SK-N-SH (cell line): ENCODE measurements at regions not wholly inside any gene's neighbourhood (a gene's known extent, or its start where the extent isn't known, plus 50 kb on each side); places are given as distances from the start of the nearest gene placed in this dataset.

ENCODE experiments used
- CTCF ChIA-PET: fragments of 300-600, 350-600 bp; formaldehyde crosslinking; extraction: SDS; loops from one replicate; lab custom pipeline; 2021; lab: Yijun Ruan, JAX
- POLR2A ChIA-PET: fragments of 350-600 bp; sonication (Branson Sonifier 250); formaldehyde crosslinking; extraction: SDS; loops from one replicate; lab custom pipeline; 2020; ENCODE audit warnings: antibody characterized with exemption, inconsistent platforms; lab: Yijun Ruan, JAX
- DNase-seq: peaks from one replicate; pipeline ENCODE4 v3.0.0; 2012
- H2AFZ ChIP-seq: fragments of 200-600 bp; sonication (generic); 2 replicates; pipeline ENCODE4 v1.8.1; 2016; ENCODE audit warnings: antibody characterized with exemption, mild to moderate bottlenecking, low read depth
- H3F3A ChIP-seq: fragments of 200-600 bp; sonication (generic); replicated peaks from 2 replicates; pipeline ENCODE3; 2016; ENCODE audit warnings: antibody characterized with exemption, mild to moderate bottlenecking; ENCODE audit not compliant: insufficient read depth
- H3K27ac ChIP-seq, 2 experiments: fragments of 200-500 bp in 1 of 2; fragments of 200-600 bp in 1 of 2; sonication (Bioruptor generic) in 1 of 2; sonication (generic), shearing (Covaris generic) in 1 of 2; 2 replicates each; pipeline versions ENCODE4 v1.5.1 to v1.6.1; 2014 to 2016; ENCODE audit warnings: low read depth in 2 of 2, inconsistent platforms in 1 of 2, low read length in 1 of 2, mild to moderate bottlenecking in 1 of 2, mixed read lengths in 1 of 2
- H3K27me3 ChIP-seq: fragments of 200-600 bp; sonication (generic), shearing (Covaris generic); 2 replicates; pipeline ENCODE4 v1.6.1; 2016; ENCODE audit warnings: mixed run types; ENCODE audit not compliant: insufficient read depth
- H3K36me3 ChIP-seq, 2 experiments: fragments of 200-500 bp in 1 of 2; fragments of 200-600 bp in 1 of 2; sonication (Bioruptor generic) in 1 of 2; sonication (generic) in 1 of 2; replicated peaks in 1 of 2; 2 replicates each; pipeline versions ENCODE3 to v1.5.1; 2014 to 2016; ENCODE audit warnings: low read length in 1 of 2, mild to moderate bottlenecking in 1 of 2; ENCODE audit not compliant: insufficient read depth in 2 of 2, control insufficient read depth in 1 of 2
- H3K4me1 ChIP-seq, 2 experiments: fragments of 200-500 bp in 1 of 2; fragments of 200-600 bp in 1 of 2; sonication (Bioruptor generic) in 1 of 2; sonication (generic), shearing (Covaris generic) in 1 of 2; 2 replicates each; pipeline versions ENCODE4 v1.5.1 to v1.6.1; 2014 to 2016; ENCODE audit warnings: low read depth in 1 of 2, low read length in 1 of 2, mixed run types in 1 of 2; ENCODE audit not compliant: insufficient read depth in 2 of 2, control insufficient read depth in 1 of 2
- H3K4me2 ChIP-seq: fragments of 200-600 bp; sonication (generic), shearing (Covaris generic); 2 replicates; pipeline ENCODE4 v1.6.1; 2017; ENCODE audit warnings: mixed run types
- H3K4me3 ChIP-seq, 2 experiments: fragments of 200-500 bp in 1 of 2; fragments of 200-600 bp in 1 of 2; sonication (Bioruptor generic) in 1 of 2; sonication (generic), shearing (Covaris generic) in 1 of 2; 2 replicates each; pipeline versions ENCODE4 v1.5.1 to v1.8.1; 2014 to 2016; ENCODE audit warnings: low read depth in 2 of 2, inconsistent platforms in 1 of 2, low read length in 1 of 2, mild to moderate bottlenecking in 1 of 2, mixed read lengths in 1 of 2, moderate library complexity in 1 of 2
- H3K79me2 ChIP-seq: fragments of 200-600 bp; sonication (generic); 2 replicates; pipeline ENCODE4 v1.8.1; 2017; ENCODE audit warnings: mild to moderate bottlenecking; ENCODE audit not compliant: insufficient read depth
- H3K9ac ChIP-seq: fragments of 200-600 bp; sonication (generic); 2 replicates; pipeline ENCODE4 v1.6.1; 2017; ENCODE audit warnings: mixed run types
- H3K9me2 ChIP-seq: fragments of 200-600 bp; sonication (generic); 2 replicates; pipeline ENCODE4 v1.6.1; 2017; ENCODE audit warnings: mixed run types
- H3K9me3 ChIP-seq: fragments of 200-600 bp; sonication (generic); 2 replicates; pipeline ENCODE4 v1.6.1; 2017; ENCODE audit warnings: mixed run types, mild to moderate bottlenecking, moderate library complexity
- H4K20me1 ChIP-seq: fragments of 200-600 bp; sonication (generic); 2 replicates; pipeline ENCODE4 v1.6.1; 2017; ENCODE audit warnings: mild to moderate bottlenecking, mixed run types; ENCODE audit not compliant: insufficient read depth
- CHD2 ChIP-seq: fragments of 150-350 bp; IDR thresholded peaks from 2 replicates; pipeline ENCODE4 v1.6.1; 2018; ENCODE audit warnings: low read length; ENCODE audit not compliant: partially characterized antibody
- EP300 ChIP-seq, 2 experiments: IDR thresholded peaks; 2 replicates each; pipeline versions ENCODE4 v1.4.0 to v1.6.1; 2012; ENCODE audit warnings: borderline replicate concordance in 1 of 2, low read depth in 1 of 2, low read length in 1 of 2
- FOSL2 ChIP-seq: IDR thresholded peaks from 2 replicates; pipeline ENCODE4 v1.4.0; 2012; ENCODE audit warnings: low read depth, mild to moderate bottlenecking, moderate library complexity, borderline replicate concordance
- FOXJ3 ChIP-seq: sonication (generic); formaldehyde crosslinking; IDR thresholded peaks from 2 replicates; pipeline ENCODE4 v1.5.1; 2020; ENCODE audit warnings: mild to moderate bottlenecking, missing genetic modification reagents
- GABPA ChIP-seq: IDR thresholded peaks from 2 replicates; pipeline ENCODE4 v1.4.0; 2012; ENCODE audit warnings: low read depth, mild to moderate bottlenecking
- GATA2 ChIP-seq: sonication (generic); formaldehyde crosslinking; IDR thresholded peaks from 2 replicates; pipeline ENCODE4 v1.5.0; 2020; ENCODE audit warnings: mild to moderate bottlenecking, missing genetic modification reagents
- IRF3 ChIP-seq: fragments of 150-350 bp; IDR thresholded peaks from 2 replicates; pipeline ENCODE4 v1.6.1; 2016; ENCODE audit warnings: mild to moderate bottlenecking, low read depth, low read length
- JUND ChIP-seq: IDR thresholded peaks from 2 replicates; pipeline ENCODE4 v1.4.0; 2012
- MEF2A ChIP-seq: IDR thresholded peaks from 2 replicates; pipeline ENCODE4 v1.4.0; 2012; ENCODE audit warnings: low read depth, borderline replicate concordance
- NRF1 ChIP-seq: IDR thresholded peaks from 2 replicates; pipeline ENCODE4 v1.6.1; 2012; ENCODE audit warnings: low read depth, mild to moderate bottlenecking, low read length
- PBX3 ChIP-seq: IDR thresholded peaks from 2 replicates; pipeline ENCODE4; 2012
- RAD21 ChIP-seq: IDR thresholded peaks from 2 replicates; pipeline ENCODE4 v1.6.1; 2012; ENCODE audit warnings: mild to moderate bottlenecking, low read length
- RCOR1 ChIP-seq: fragments of 150-350 bp; IDR thresholded peaks from 2 replicates; pipeline ENCODE4 v1.6.1; 2017; ENCODE audit warnings: antibody characterized with exemption, low read length
- REST ChIP-seq: IDR thresholded peaks from 2 replicates; pipeline ENCODE4 v1.6.1; 2012; ENCODE audit warnings: mild to moderate bottlenecking, low read depth, low read length, moderate library complexity
- RFX5 ChIP-seq: IDR thresholded peaks from 2 replicates; pipeline ENCODE4 v1.6.1; 2012; ENCODE audit warnings: mild to moderate bottlenecking, improper control_type of control experiment, low read length
- RXRA ChIP-seq: IDR thresholded peaks from 2 replicates; pipeline ENCODE4 v1.4.0; 2012; ENCODE audit warnings: low read depth, mild to moderate bottlenecking, borderline replicate concordance
- TEAD4 ChIP-seq: IDR thresholded peaks from 2 replicates; pipeline ENCODE4 v1.4.0; 2012; ENCODE audit warnings: mild to moderate bottlenecking, borderline replicate concordance; ENCODE audit not compliant: insufficient read depth
- USF1 ChIP-seq: IDR thresholded peaks from 2 replicates; pipeline ENCODE4 v1.4.0; 2012; ENCODE audit warnings: low read depth, borderline replicate concordance
- YY1 ChIP-seq: IDR thresholded peaks from 2 replicates; pipeline ENCODE4 v1.4.0; 2012; ENCODE audit warnings: low read depth, mild to moderate bottlenecking
- ZBTB33 ChIP-seq: IDR thresholded peaks from 2 replicates; pipeline ENCODE4 v1.4.0; 2012; ENCODE audit warnings: low read depth, borderline replicate concordance
- WGBS: methylation state at CpG from one replicate; pipeline ENCODE4 v1.1.6; 2017; ENCODE audit warnings: low lambda C conversion rate; 5-methylcytosine and 5-hydroxymethylcytosine counted together

- TF ChIP-seq GABPA = no peak
- no peak for TF ChIP-seq REST
- no peak for TF ChIP-seq MEF2A
- no peak for TF ChIP-seq RAD21
- peak; percentile 31; the same call in 1 of the 2 replicates for TF ChIP-seq JUND
- TF ChIP-seq IRF3 = no peak
- TF ChIP-seq FOSL2 = peak; percentile 63; the same call in 1 of the 2 replicates
- TF ChIP-seq NRF1 = no peak
- no peak for TF ChIP-seq CHD2
- TF ChIP-seq RXRA = no peak
- TF ChIP-seq EP300 (IDR thresholded peaks at IDR 0.05; ENCODE audit: borderline replicate concordance in 1 of 2, low read depth in 1 of 2, low read length in 1 of 2) = peak in 1 of 2 experiments; percentile 40; a peak in 1 of 4 replicates
- TF ChIP-seq YY1 = no peak
- no peak for TF ChIP-seq USF1
- TF ChIP-seq RCOR1 = no peak
- no peak for TF ChIP-seq ZBTB33
- no peak for TF ChIP-seq GATA2 (CRISPR knock-in tag)
- no peak for TF ChIP-seq PBX3
- TF ChIP-seq RFX5 = no peak
- no peak for TF ChIP-seq FOXJ3 (CRISPR knock-in tag)
- TF ChIP-seq TEAD4 = no peak
- TF ChIP-seq, all 33 proteins: peak for 3
- Histone ChIP-seq H3K27ac (no peak overlapping the region), H3K9me3 (no peaks in the 10 kb centered on the region), H3F3A (no peaks in the 10 kb centered on the region), H3K4me1 (peaks cover 0 to 7% of the 10 kb centered on the region in 2 experiments; a peak in 1 of 4 replicates), H3K79me2 (no peaks in the 10 kb centered on the region), H3K9me2 (no peaks in the 10 kb centered on the region), H3K36me3 (no peaks in the 10 kb centered on the region), H2AFZ (no peak overlapping the region), H4K20me1 (no peaks in the 10 kb centered on the region), H3K4me2 (no peak overlapping the region), H3K9ac (no peak overlapping the region), H3K27me3 (no peaks in the 10 kb centered on the region; the same call in 1 of the 2 replicates), H3K4me3 (no peak overlapping the region)
- DNase-seq = no peak
- ChIA-PET CTCF (no interaction called here), POLR2A (no interaction called here)
- 30% methylated on average over 7 of the region's 7 CpGs for WGBS
Measured at GRCh38 chr1:228830954-228831481, 95.7 kb downstream of the RHOU start.
